ENCODE measurements at regions not wholly inside any gene's neighbourhood (a gene's known extent, or its start where the extent isn't known, plus 50 kb on each side); places are given as distances from the start of the nearest gene placed in this dataset.

DNA sequence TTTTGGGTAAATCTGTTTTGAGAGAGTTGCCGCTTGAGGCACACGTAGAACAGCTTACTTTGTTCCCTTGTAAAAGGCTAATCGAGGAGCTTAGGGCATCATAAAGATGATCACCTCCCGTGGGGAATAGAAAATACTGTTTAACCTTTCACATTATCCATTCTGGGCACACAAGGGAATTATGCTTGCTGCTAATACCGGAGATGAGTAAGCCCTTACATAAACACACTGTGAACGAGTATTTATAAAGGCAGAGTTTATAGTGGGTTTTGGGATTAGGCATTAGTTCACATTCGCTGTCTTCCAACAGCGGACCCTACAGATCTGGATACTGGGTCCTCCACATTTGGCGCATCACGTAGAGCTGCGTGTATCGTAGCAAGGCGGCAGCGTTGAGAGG, 51.2 kb upstream of the CNTNAP4 start:
- intact Hi-C loops (cut with micrococcal nuclease) = no loop called here
- ChIA-PET POLR2A (no interaction called here), CTCF (no interaction called here)
- Histone ChIP-seq H3K4me1 (ENCODE audit: control insufficient read depth, extremely low read depth, insufficient read depth, low read length) (no peaks in the 10 kb centered on the region), H3K36me3 (ENCODE audit: control insufficient read depth in 2 of 2, extremely low read depth in 1 of 2, insufficient read depth in 2 of 2, low read length in 2 of 2) (no peaks in the 10 kb centered on the region), H3K27me3 (ENCODE audit: control insufficient read depth in 2 of 2, insufficient read depth in 2 of 2, low read length in 2 of 2) (no peaks in the 10 kb centered on the region), H3K9ac (replicated peaks; ENCODE audit: extremely low read depth, insufficient read depth, low read length) (no peak overlapping the region), H3K9me1 (replicated peaks; ENCODE audit: control insufficient read depth, extremely low read depth, insufficient read depth, low read length) (no peaks in the 10 kb centered on the region), H4K20me1 (replicated peaks; ENCODE audit: control insufficient read depth, extremely low read depth, insufficient read depth, low read length) (no peaks in the 10 kb centered on the region), H3K4me2 (ENCODE audit: insufficient read depth, low read length) (no peak overlapping the region), H2AFZ (ENCODE audit: low read depth, low read length) (no peak overlapping the region), H3K79me2 (ENCODE audit: control insufficient read depth, insufficient read depth, low read length) (no peaks in the 10 kb centered on the region), H3K4me3 (replicated peaks in 1 of 3; ENCODE audit: insufficient read depth in 1 of 3, low read depth in 1 of 3, low read length in 3 of 3) (no peak overlapping the region), H3K9me3 (replicated peaks; ENCODE audit: control insufficient read depth, insufficient read depth, low read length) (no peaks in the 10 kb centered on the region), H3K27ac (ENCODE audit: insufficient read depth, low read depth, low read length) (no peak overlapping the region)
- no TSS peak for BruUV-seq (replicated peaks)
- TF ChIP-seq MAX (IDR thresholded peaks at IDR 0.05; ENCODE audit: insufficient read depth, insufficient read length) (no peak), POLR2A (IDR thresholded peaks at IDR 0.05; ENCODE audit: low read depth, low read length) (no peak), EZH2 (IDR thresholded peaks at IDR 0.05; ENCODE audit: borderline replicate concordance, low read depth, low read length, severe bottlenecking) (no peak), GATA2 (IDR thresholded peaks at IDR 0.05; ENCODE audit: insufficient read depth, insufficient read length, low read depth, low read length) (no peak), POLR2AphosphoS5 (IDR thresholded peaks at IDR 0.05; ENCODE audit: insufficient read depth, low read depth, low read length) (no peak), FOS (IDR thresholded peaks at IDR 0.05; ENCODE audit: borderline replicate concordance, insufficient read depth, low read length) (no peak), MYC (IDR thresholded peaks at IDR 0.05; ENCODE audit: low read depth, low read length) (no peak), JUN (IDR thresholded peaks at IDR 0.05; ENCODE audit: borderline replicate concordance, insufficient read depth, insufficient read length, low read depth) (no peak)
- TF ChIP-seq, protein P1, sequence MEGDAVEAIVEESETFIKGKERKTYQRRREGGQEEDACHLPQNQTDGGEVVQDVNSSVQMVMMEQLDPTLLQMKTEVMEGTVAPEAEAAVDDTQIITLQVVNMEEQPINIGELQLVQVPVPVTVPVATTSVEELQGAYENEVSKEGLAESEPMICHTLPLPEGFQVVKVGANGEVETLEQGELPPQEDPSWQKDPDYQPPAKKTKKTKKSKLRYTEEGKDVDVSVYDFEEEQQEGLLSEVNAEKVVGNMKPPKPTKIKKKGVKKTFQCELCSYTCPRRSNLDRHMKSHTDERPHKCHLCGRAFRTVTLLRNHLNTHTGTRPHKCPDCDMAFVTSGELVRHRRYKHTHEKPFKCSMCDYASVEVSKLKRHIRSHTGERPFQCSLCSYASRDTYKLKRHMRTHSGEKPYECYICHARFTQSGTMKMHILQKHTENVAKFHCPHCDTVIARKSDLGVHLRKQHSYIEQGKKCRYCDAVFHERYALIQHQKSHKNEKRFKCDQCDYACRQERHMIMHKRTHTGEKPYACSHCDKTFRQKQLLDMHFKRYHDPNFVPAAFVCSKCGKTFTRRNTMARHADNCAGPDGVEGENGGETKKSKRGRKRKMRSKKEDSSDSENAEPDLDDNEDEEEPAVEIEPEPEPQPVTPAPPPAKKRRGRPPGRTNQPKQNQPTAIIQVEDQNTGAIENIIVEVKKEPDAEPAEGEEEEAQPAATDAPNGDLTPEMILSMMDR (IDR thresholded peaks at IDR 0.05; ENCODE audit: extremely low read depth in 1 of 2, insufficient read depth in 1 of 2, low read depth in 1 of 2, low read length in 2 of 2) = no peak
- DNase-seq (ENCODE audit: low read depth, low spot score) (no peak), FAIRE-seq (no peak)
- dilution Hi-C loops (cut with MboI; ENCODE audit: extremely low pct_ligation_motif_present, low sequenced_read_pairs) = no loop called here

All from endothelial cell of umbilical vein (primary cell).